Tibial artery (tissue), 4 donors: ENCODE measurements at regions not wholly inside any gene's neighbourhood (a gene's known extent, or its start where the extent isn't known, plus 50 kb on each side); places are given as distances from the start of the nearest gene placed in this dataset.

Source experiments
- DNase-seq, 2 donors: peaks; one replicate each; pipeline ENCODE4 v3.0.0-alpha.2; 2019
- H3K27ac ChIP-seq, 2 donors: fragments of 200-600 bp; sonication (generic) in 1 of 2; 1 replicate in 1 of 2; 2 replicates in 1 of 2; pipeline ENCODE4 v1.5.1; 2018 to 2019; ENCODE audit warnings: mild to moderate bottlenecking in 1 of 2
- H3K27me3 ChIP-seq, 2 donors: fragments of 200-600 bp; sonication (generic) in 1 of 2; one replicate each; pipeline versions ENCODE4 v1.5.1 to v1.6.0; 2016 to 2019
- H3K36me3 ChIP-seq, 3 donors: fragments of 200-600 bp; sonication (generic) in 2 of 3; one replicate each; pipeline ENCODE4 v1.5.1; 2016 to 2019; ENCODE audit warnings: mild to moderate bottlenecking in 2 of 3
- H3K4me1 ChIP-seq, 4 donors: fragments of 200-600 bp; sonication (generic) in 2 of 4; 1 replicate in 3 of 4; 2 replicates in 1 of 4; pipeline ENCODE4 v1.5.1; 2016 to 2019
- H3K4me3 ChIP-seq, 2 donors: fragments of 200-600 bp; sonication (generic) in 1 of 2; 1 replicate in 1 of 2; 2 replicates in 1 of 2; pipeline ENCODE4 v1.5.1; 2018 to 2019; ENCODE audit warnings: mild to moderate bottlenecking in 2 of 2
- H3K9me3 ChIP-seq, 3 donors: fragments of 200-600 bp; sonication (generic) in 1 of 3; one replicate each; pipeline ENCODE4 v1.5.1; 2016 to 2019
- CTCF ChIP-seq, 2 experiments: fragments of 200-600 bp in 1 of 2; fragments of 450-650 bp in 1 of 2; IDR thresholded peaks; one replicate each; pipeline ENCODE4 v1.5.1; 2017 to 2019; ENCODE audit warnings: antibody characterized with exemption in 2 of 2, mild to moderate bottlenecking in 1 of 2, moderate library complexity in 1 of 2
- intact Hi-C: fragments of 100-400 bp; cut with DNase I; formaldehyde crosslinking; loops from one replicate; pipeline ENCODE4 v1.15.0; 2023; ENCODE audit warnings: low total_unique reads

- DNase-seq: no peak
- H3K9me3 ChIP-seq: no peaks in the 10 kb centered on the region
- H3K4me3 ChIP-seq: no peak overlapping the region
- TF ChIP-seq CTCF (IDR thresholded peaks at IDR 0.05): no peak
- no peaks in the 10 kb centered on the region for H3K36me3 ChIP-seq
- no peak overlapping the region for H3K27ac ChIP-seq
- intact Hi-C loops: no loop called here
- H3K4me1 ChIP-seq: peaks cover 0 to 7% (median 0%) of the 10 kb centered on the region in 4 donors
- H3K27me3 ChIP-seq: no peaks in the 10 kb centered on the region
Observed at GRCh38 chr10:118840776-118841468, 86.2 kb upstream of the CACUL1 start.

- DNase-seq: no peak
- no peaks in the 10 kb centered on the region for H3K36me3 ChIP-seq
- H3K9me3 ChIP-seq: no peaks in the 10 kb centered on the region
- no peak overlapping the region for H3K4me3 ChIP-seq
- intact Hi-C loops: no loop called here
- peaks cover 0 to 7% (median 0%) of the 10 kb centered on the region in 4 donors for H3K4me1 ChIP-seq
- TF ChIP-seq CTCF (IDR thresholded peaks at IDR 0.05): no peak
- H3K27me3 ChIP-seq: no peaks in the 10 kb centered on the region
- H3K27ac ChIP-seq: no peak overlapping the region
Observed at GRCh38 chr10:118841881-118842605, 87.3 kb upstream of the CACUL1 start.

GRCh38 chr10:118842843-118843624, 88.3 kb upstream of the CACUL1 start:
- no peak overlapping the region for H3K27ac ChIP-seq
- H3K4me1 ChIP-seq: peaks cover 0 to 7% (median 0%) of the 10 kb centered on the region in 4 donors
- no peaks in the 10 kb centered on the region for H3K9me3 ChIP-seq
- DNase-seq: no peak
- H3K27me3 ChIP-seq: no peaks in the 10 kb centered on the region
- TF ChIP-seq CTCF (IDR thresholded peaks at IDR 0.05): no peak
- no peaks in the 10 kb centered on the region for H3K36me3 ChIP-seq
- H3K4me3 ChIP-seq: no peak overlapping the region
- intact Hi-C loops: no loop called here

- no peaks in the 10 kb centered on the region for H3K27me3 ChIP-seq
- H3K27ac ChIP-seq: no peak overlapping the region
- no peak for TF ChIP-seq CTCF (IDR thresholded peaks at IDR 0.05)
- H3K9me3 ChIP-seq: no peaks in the 10 kb centered on the region
- intact Hi-C loops: no loop called here
- H3K36me3 ChIP-seq: no peaks in the 10 kb centered on the region
- H3K4me3 ChIP-seq: no peak overlapping the region
- no peak for DNase-seq
- H3K4me1 ChIP-seq: peaks cover 0 to 7% (median 0%) of the 10 kb centered on the region in 4 donors
Observed at GRCh38 chr10:118843647-118844265, 89.0 kb upstream of the CACUL1 start.

GRCh38 chr10:118844731-118845521, 90.2 kb upstream of the CACUL1 start:
- intact Hi-C loops: no loop called here
- Histone ChIP-seq H3K4me1 (peaks cover 0 to 7% (median 0%) of the 10 kb centered on the region in 4 donors), H3K4me3 (no peak overlapping the region), H3K27ac (no peak overlapping the region), H3K9me3 (no peaks in the 10 kb centered on the region), H3K36me3 (no peaks in the 10 kb centered on the region), H3K27me3 (no peaks in the 10 kb centered on the region)
- TF ChIP-seq CTCF (IDR thresholded peaks at IDR 0.05): no peak
- DNase-seq: no peak
